HEK293T (cell line): ENCODE measurements at regions not wholly inside any gene's neighbourhood (a gene's known extent, or its start where the extent isn't known, plus 50 kb on each side); places are given as distances from the start of the nearest gene placed in this dataset.

Experiments used
- ARNT ChIP-seq: fragments of 450-650 bp; IDR thresholded peaks from 2 replicates; pipeline ENCODE4 v1.6.1; 2017; ENCODE audit warnings: mild to moderate bottlenecking
- CTBP1 ChIP-seq: fragments of 450-650 bp; IDR thresholded peaks from 2 replicates; pipeline ENCODE4 v1.6.1; 2016; ENCODE audit warnings: borderline replicate concordance
- ELF4 ChIP-seq: fragments of 450-650 bp; IDR thresholded peaks from 2 replicates; pipeline ENCODE4 v1.6.1; 2017; ENCODE audit warnings: antibody characterized with exemption
- FOXA1 ChIP-seq: fragments of 450-650 bp; IDR thresholded peaks from 2 replicates; pipeline ENCODE4 v1.6.1; 2016; ENCODE audit warnings: mild to moderate bottlenecking
- FOXK2 ChIP-seq: fragments of 450-650 bp; IDR thresholded peaks from 2 replicates; pipeline ENCODE4 v1.6.1; 2016; ENCODE audit warnings: mild to moderate bottlenecking
- FOXM1 ChIP-seq: fragments of 450-650 bp; IDR thresholded peaks from 2 replicates; pipeline ENCODE4 v1.6.1; 2017; ENCODE audit warnings: mild to moderate bottlenecking, borderline replicate concordance
- HDGF ChIP-seq: fragments of 450-650 bp; IDR thresholded peaks from 2 replicates; pipeline ENCODE4 v1.6.1; 2017; ENCODE audit warnings: antibody characterized with exemption, borderline replicate concordance
- L3MBTL2 ChIP-seq: fragments of 450-650 bp; conservative IDR thresholded peaks from 2 replicates; pipeline ENCODE4 v1.6.1; 2016; ENCODE audit warnings: mild to moderate bottlenecking
- NFRKB ChIP-seq: fragments of 450-650 bp; IDR thresholded peaks from 2 replicates; pipeline ENCODE4 v1.6.1; 2016; ENCODE audit warnings: mild to moderate bottlenecking, moderate library complexity
- PKNOX1 ChIP-seq: fragments of 450-650 bp; IDR thresholded peaks from 2 replicates; pipeline ENCODE4 v1.6.1; 2016
- SP1 ChIP-seq: fragments of 450-650 bp; IDR thresholded peaks from 2 replicates; pipeline ENCODE4 v1.6.1; 2017
- SUZ12 ChIP-seq: fragments of 450-650 bp; IDR thresholded peaks from 2 replicates; pipeline ENCODE4 v1.6.1; 2016; ENCODE audit warnings: mild to moderate bottlenecking
- TARDBP ChIP-seq: fragments of 450-650 bp; IDR thresholded peaks from 2 replicates; pipeline ENCODE4 v1.6.1; 2016
- ZNF384 ChIP-seq: fragments of 450-650 bp; IDR thresholded peaks from 2 replicates; pipeline ENCODE4 v1.6.1; 2016

GRCh38 chr4:155426953-155427352, 50.2 kb upstream of the MAP9 start:
- TF ChIP-seq FOXM1 (0 out of 2 replicates have a peak, but pooled peaks have one; percentile 73), SUZ12 (no peak), TARDBP (no peak), SP1 (no peak), ZNF384 (no peak), FOXK2 (peak; percentile 83), ELF4 (no peak), HDGF (no peak), L3MBTL2 (no peak), FOXA1 (peak; percentile 98), CTBP1 (peak; percentile 97), NFRKB (no peak), ARNT (peak; percentile 83), PKNOX1 (peak; percentile 93)
